Uterus (tissue), 3 donors: ENCODE measurements at regions not wholly inside any gene's neighbourhood (a gene's known extent, or its start where the extent isn't known, plus 50 kb on each side); places are given as distances from the start of the nearest gene placed in this dataset.

Experiments
- DNase-seq, 2 donors: peaks; one replicate each; pipeline ENCODE4 v3.0.0-alpha.2; 2019 to 2020
- H3K27ac ChIP-seq, 2 donors: fragments of 200-600 bp; sonication (generic); 1 replicate in 1 of 2; 2 replicates in 1 of 2; pipeline ENCODE4 v1.5.1; 2016 to 2018
- H3K27me3 ChIP-seq, 2 donors: fragments of 200-600 bp; sonication (generic); one replicate each; pipeline ENCODE4 v1.5.1; 2018 to 2019; ENCODE audit warnings: control low read depth in 1 of 2
- H3K36me3 ChIP-seq, 2 donors: fragments of 200-600 bp; sonication (generic); one replicate each; pipeline ENCODE4 v1.5.1; 2019; ENCODE audit warnings: control low read depth in 1 of 2
- H3K4me1 ChIP-seq, 2 donors: fragments of 200-600 bp; sonication (generic); one replicate each; pipeline ENCODE4 v1.5.1; 2018 to 2019; ENCODE audit warnings: control low read depth in 1 of 2
- H3K4me3 ChIP-seq, 2 donors: fragments of 200-600 bp; sonication (generic); 1 replicate in 1 of 2; 2 replicates in 1 of 2; pipeline ENCODE4 v1.5.1; 2018 to 2019; ENCODE audit warnings: mild to moderate bottlenecking in 1 of 2
- H3K9me3 ChIP-seq, 2 donors: fragments of 200-600 bp; sonication (generic); one replicate each; pipeline ENCODE4 v1.5.1; 2019; ENCODE audit warnings: control low read depth in 1 of 2
- CTCF ChIP-seq, 4 experiments: fragments of 200-600 bp in 2 of 4; fragments of 450-650 bp in 2 of 4; sonication (generic) in 2 of 4; IDR thresholded peaks; one replicate each; pipeline ENCODE4 v1.5.1; 2016 to 2019; ENCODE audit warnings: antibody characterized with exemption in 4 of 4, mild to moderate bottlenecking in 2 of 4, moderate library complexity in 1 of 4
- POLR2A ChIP-seq, 2 donors: fragments of 450-650 bp; IDR thresholded peaks; one replicate each; pipeline ENCODE4 v1.6.1; 2016; ENCODE audit warnings: antibody characterized with exemption in 2 of 2, mild to moderate bottlenecking in 1 of 2, moderate library complexity in 1 of 2
- intact Hi-C: fragments of 100-400 bp; cut with DNase I; formaldehyde crosslinking; loops from one replicate; pipeline ENCODE4 v1.15.1; 2023; ENCODE audit warnings: low total_unique reads
- donor health status: DM: yes; HTN: yes; CAD: no.

GRCh38 chr14:97410667-97411620 lies 613.8 kb downstream of the VRK1 start:
- Histone ChIP-seq H3K4me3 (no peak overlapping the region), H3K36me3 (no peaks in the 10 kb centered on the region), H3K27ac (no peak overlapping the region), H3K4me1 (no peaks in the 10 kb centered on the region), H3K27me3 (peaks cover 0 to 29% of the 10 kb centered on the region in 2 donors), H3K9me3 (no peaks in the 10 kb centered on the region)
- TF ChIP-seq CTCF (IDR thresholded peaks at IDR 0.05) = no peak
- no peak for TF ChIP-seq POLR2A (IDR thresholded peaks at IDR 0.05)
- no peak for DNase-seq
- intact Hi-C loops = no loop called here

- no peaks in the 10 kb centered on the region for H3K9me3 ChIP-seq
- H3K4me1 ChIP-seq = no peaks in the 10 kb centered on the region
- H3K27ac ChIP-seq = no peak overlapping the region
- H3K27me3 ChIP-seq = peaks cover 0 to 29% of the 10 kb centered on the region in 2 donors
- TF ChIP-seq CTCF (IDR thresholded peaks at IDR 0.05) (no peak), POLR2A (IDR thresholded peaks at IDR 0.05) (no peak)
- intact Hi-C loops = no loop called here
- no peak for DNase-seq
- no peaks in the 10 kb centered on the region for H3K36me3 ChIP-seq
- H3K4me3 ChIP-seq = no peak overlapping the region
Measured at GRCh38 chr14:97411938-97412612, 614.9 kb downstream of the VRK1 start.

GRCh38 chr14:97413022-97413539 lies 615.9 kb downstream of the VRK1 start:
- Histone ChIP-seq H3K4me1 (no peaks in the 10 kb centered on the region), H3K27me3 (peaks cover 0 to 29% of the 10 kb centered on the region in 2 donors), H3K36me3 (no peaks in the 10 kb centered on the region), H3K4me3 (no peak overlapping the region), H3K9me3 (no peaks in the 10 kb centered on the region), H3K27ac (no peak overlapping the region)
- no peak for TF ChIP-seq CTCF (IDR thresholded peaks at IDR 0.05)
- no peak for TF ChIP-seq POLR2A (IDR thresholded peaks at IDR 0.05)
- intact Hi-C loops = no loop called here
- DNase-seq = no peak

- Histone ChIP-seq H3K4me1 (no peaks in the 10 kb centered on the region), H3K27me3 (peaks cover 0 to 29% of the 10 kb centered on the region in 2 donors), H3K9me3 (no peaks in the 10 kb centered on the region), H3K36me3 (no peaks in the 10 kb centered on the region), H3K4me3 (no peak overlapping the region), H3K27ac (no peak overlapping the region)
- no peak for DNase-seq
- TF ChIP-seq POLR2A (IDR thresholded peaks at IDR 0.05) = no peak
- intact Hi-C loops = no loop called here
Measured at GRCh38 chr14:97413966-97414717, 617.0 kb downstream of the VRK1 start.

- no peak for TF ChIP-seq CTCF (IDR thresholded peaks at IDR 0.05)
- TF ChIP-seq POLR2A (IDR thresholded peaks at IDR 0.05) = no peak
- Histone ChIP-seq H3K4me1 (no peaks in the 10 kb centered on the region), H3K27ac (no peak overlapping the region), H3K36me3 (no peaks in the 10 kb centered on the region), H3K9me3 (no peaks in the 10 kb centered on the region), H3K4me3 (no peak overlapping the region), H3K27me3 (peaks cover 0 to 29% of the 10 kb centered on the region in 2 donors)
- intact Hi-C loops = no loop called here
- DNase-seq = no peak
Measured at GRCh38 chr14:97414718-97415098, 617.5 kb downstream of the VRK1 start.
